PFSK-1 (cell line): ENCODE measurements at regions not wholly inside any gene's neighbourhood (a gene's known extent, or its start where the extent isn't known, plus 50 kb on each side); places are given as distances from the start of the nearest gene placed in this dataset.

Experiments used
- FOXP2 ChIP-seq: optimal IDR thresholded peaks from 2 replicates; pipeline ENCODE3; 2011; ENCODE audit warnings: borderline replicate concordance, control low read depth, inconsistent platforms; ENCODE audit not compliant: insufficient read depth; ENCODE audit errors: extremely low read length, extremely low read depth
- POLR2AphosphoS5 ChIP-seq: IDR thresholded peaks from 2 replicates; pipeline ENCODE4 v1.6.1; 2012; ENCODE audit warnings: low read depth, mild to moderate bottlenecking, control low read depth, low read length, moderate library complexity
- SIN3A ChIP-seq: IDR thresholded peaks from 2 replicates; pipeline ENCODE4 v1.6.1; 2012; ENCODE audit warnings: mild to moderate bottlenecking, low read length, moderate library complexity, borderline replicate concordance; ENCODE audit not compliant: insufficient read depth
- TAF1 ChIP-seq: IDR thresholded peaks from 2 replicates; pipeline ENCODE4 v1.6.1; 2012; ENCODE audit warnings: low read length, control low read depth, borderline replicate concordance; ENCODE audit not compliant: insufficient read depth
- TF ChIP-seq, protein P1 (sequence below), 2 experiments: IDR thresholded peaks; 2 replicates each; pipeline versions ENCODE4 v1.6.1 to v1.8.0; 2011 to 2012; ENCODE audit warnings: low read depth in 2 of 2, low read length in 2 of 2, control low read depth in 1 of 2, inconsistent platforms in 1 of 2, mild to moderate bottlenecking in 1 of 2, moderate library complexity in 1 of 2; ENCODE audit not compliant: insufficient read depth in 1 of 2

DNA sequence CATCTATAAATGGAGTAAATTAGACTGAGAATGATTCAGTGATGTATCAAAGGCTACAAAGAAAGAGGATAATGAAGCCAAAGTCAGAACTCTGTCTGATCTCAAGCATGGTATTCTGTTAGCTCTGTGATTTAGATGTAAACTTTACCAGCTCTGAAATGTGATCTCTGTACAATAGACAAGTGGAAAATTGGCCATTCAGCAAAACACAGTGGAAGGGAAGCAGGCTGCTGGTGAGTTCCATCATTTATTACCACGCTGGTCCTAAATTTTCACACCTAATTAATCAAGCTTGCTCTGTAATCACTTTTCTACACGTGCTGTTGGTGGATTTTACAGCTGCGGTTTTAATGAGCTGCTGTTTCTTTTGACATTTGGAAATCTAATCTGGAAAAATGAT, 145.1 kb upstream of the OPCML start:
- no peak for TF ChIP-seq FOXP2
- TF ChIP-seq POLR2AphosphoS5 = no peak
- TF ChIP-seq SIN3A = no peak
- TF ChIP-seq TAF1 = no peak
- TF ChIP-seq, protein P1, sequence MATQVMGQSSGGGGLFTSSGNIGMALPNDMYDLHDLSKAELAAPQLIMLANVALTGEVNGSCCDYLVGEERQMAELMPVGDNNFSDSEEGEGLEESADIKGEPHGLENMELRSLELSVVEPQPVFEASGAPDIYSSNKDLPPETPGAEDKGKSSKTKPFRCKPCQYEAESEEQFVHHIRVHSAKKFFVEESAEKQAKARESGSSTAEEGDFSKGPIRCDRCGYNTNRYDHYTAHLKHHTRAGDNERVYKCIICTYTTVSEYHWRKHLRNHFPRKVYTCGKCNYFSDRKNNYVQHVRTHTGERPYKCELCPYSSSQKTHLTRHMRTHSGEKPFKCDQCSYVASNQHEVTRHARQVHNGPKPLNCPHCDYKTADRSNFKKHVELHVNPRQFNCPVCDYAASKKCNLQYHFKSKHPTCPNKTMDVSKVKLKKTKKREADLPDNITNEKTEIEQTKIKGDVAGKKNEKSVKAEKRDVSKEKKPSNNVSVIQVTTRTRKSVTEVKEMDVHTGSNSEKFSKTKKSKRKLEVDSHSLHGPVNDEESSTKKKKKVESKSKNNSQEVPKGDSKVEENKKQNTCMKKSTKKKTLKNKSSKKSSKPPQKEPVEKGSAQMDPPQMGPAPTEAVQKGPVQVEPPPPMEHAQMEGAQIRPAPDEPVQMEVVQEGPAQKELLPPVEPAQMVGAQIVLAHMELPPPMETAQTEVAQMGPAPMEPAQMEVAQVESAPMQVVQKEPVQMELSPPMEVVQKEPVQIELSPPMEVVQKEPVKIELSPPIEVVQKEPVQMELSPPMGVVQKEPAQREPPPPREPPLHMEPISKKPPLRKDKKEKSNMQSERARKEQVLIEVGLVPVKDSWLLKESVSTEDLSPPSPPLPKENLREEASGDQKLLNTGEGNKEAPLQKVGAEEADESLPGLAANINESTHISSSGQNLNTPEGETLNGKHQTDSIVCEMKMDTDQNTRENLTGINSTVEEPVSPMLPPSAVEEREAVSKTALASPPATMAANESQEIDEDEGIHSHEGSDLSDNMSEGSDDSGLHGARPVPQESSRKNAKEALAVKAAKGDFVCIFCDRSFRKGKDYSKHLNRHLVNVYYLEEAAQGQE (IDR thresholded peaks at IDR 0.05; ENCODE audit: insufficient read depth in 1 of 2, low read depth in 2 of 2, low read length in 2 of 2) = no peak

DNA sequence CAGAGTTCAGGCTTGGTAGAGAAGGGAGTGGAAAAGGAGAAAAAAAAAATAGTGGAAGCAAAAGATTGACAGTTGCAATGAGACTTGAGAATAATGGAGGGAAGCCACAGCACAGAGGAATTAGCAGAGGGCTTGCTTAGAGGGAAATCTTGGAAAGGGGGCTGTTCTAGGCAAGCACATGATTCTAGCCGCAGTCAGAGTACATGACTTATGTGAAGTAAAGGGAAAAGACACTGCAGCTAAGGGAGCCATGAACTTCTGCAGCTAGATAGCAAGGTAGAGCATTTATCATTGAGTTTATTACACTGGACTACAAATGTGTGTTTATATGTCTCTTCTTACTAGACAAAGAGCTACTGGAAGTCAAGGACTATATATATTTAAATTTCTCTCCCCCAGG, 144.0 kb upstream of the OPCML start:
- TF ChIP-seq FOXP2 (no peak), SIN3A (no peak), TAF1 (no peak), POLR2AphosphoS5 (no peak)
- TF ChIP-seq, protein P1 (IDR thresholded peaks at IDR 0.05; ENCODE audit: insufficient read depth in 1 of 2, low read depth in 2 of 2, low read length in 2 of 2) = no peak

DNA sequence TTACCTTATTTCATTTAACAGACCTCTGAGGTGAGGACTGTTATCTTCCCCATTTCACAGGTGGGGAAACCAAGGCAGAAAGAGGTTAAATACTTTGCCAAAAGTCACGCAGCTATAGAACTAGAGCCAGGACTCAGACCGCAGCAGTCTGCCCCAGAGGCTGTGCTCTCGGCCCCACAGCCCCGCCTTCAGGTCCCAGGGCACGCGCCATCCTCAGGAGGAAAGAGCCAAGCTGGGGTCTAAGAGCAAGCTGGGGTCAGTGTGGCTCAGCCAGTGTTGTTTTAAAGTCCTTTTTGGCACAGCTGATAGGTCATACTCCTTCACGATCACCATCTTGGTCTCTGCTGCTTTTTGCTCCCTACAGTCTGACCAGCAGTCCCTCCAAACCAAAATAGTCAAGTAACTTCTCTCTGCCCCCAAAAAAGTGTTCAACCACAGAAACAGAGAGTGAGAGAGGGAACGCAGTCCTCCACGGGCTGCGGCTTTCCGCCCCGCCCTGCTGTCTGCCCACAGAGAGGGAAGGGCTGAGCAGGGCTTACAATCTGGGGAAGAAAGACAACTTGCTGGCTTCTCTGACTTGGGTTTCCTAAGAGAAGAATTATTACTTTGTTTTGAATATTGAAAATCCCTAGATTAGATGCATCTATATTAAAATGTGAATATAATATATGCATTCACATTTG, 137.2 kb upstream of the OPCML start:
- TF ChIP-seq SIN3A = no peak
- TF ChIP-seq FOXP2 = no peak
- TF ChIP-seq, protein P1 (IDR thresholded peaks at IDR 0.05; ENCODE audit: insufficient read depth in 1 of 2, low read depth in 2 of 2, low read length in 2 of 2) = no peak
- TF ChIP-seq TAF1 = no peak
- TF ChIP-seq POLR2AphosphoS5 = no peak

DNA sequence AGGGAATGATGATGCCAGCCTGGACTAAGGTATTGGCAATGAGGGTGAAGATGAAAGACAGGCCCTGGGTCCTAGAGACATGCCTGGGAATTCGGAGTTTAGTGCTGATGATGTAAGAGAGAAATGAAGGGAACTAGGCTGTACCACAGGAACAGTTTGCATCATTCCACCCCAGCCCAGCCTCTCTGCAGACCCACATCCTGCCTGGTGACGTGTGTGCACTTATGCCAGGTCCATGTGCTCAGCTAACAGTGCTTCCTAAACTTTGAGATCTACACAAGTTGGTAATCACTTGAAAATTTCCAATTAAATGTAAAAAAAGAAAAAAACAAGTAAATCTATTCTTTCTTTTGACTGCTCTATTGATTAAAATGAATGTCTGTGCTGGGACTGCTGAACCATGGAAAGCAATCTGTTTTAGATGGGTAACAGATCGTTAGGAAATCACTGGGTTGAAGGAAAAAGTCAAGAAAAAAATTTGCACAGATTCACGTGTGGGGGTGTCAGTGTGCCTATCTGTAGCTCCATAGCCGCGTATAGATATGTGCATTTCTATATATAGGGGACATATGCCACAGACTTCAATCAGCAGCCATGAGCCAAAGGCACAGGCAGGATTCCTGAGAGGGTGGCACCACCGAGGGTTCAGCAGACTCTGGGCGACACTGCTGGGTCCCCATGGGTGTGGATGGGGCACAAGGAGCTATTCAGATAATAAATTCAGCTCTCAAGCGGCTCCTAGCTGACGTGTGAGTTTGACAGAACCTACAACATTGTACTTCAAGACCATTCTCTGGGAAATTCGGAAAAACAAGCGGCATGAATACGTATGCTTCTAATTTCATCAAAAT, 131.1 kb upstream of the OPCML start:
- TF ChIP-seq FOXP2 (no peak), SIN3A (no peak), TAF1 (no peak), POLR2AphosphoS5 (no peak)
- TF ChIP-seq, protein P1 (IDR thresholded peaks at IDR 0.05; ENCODE audit: insufficient read depth in 1 of 2, low read depth in 2 of 2, low read length in 2 of 2) = no peak
